DOHH2 (cell line): ENCODE measurements at regions not wholly inside any gene's neighbourhood (a gene's known extent, or its start where the extent isn't known, plus 50 kb on each side); places are given as distances from the start of the nearest gene placed in this dataset.

Experiments
- H3F3A ChIP-seq: fragments of 200-600 bp; sonication (generic), shearing (Covaris generic); 2 replicates; pipeline ENCODE4 v1.6.0; 2016; ENCODE audit warnings: antibody characterized with exemption, mild to moderate bottlenecking; ENCODE audit not compliant: control insufficient read depth, insufficient read depth
- H3K27ac ChIP-seq: fragments of 200-600 bp; sonication (generic); 2 replicates; pipeline ENCODE4 v1.5.1; 2014; ENCODE audit warnings: low read depth, mild to moderate bottlenecking, low read length, moderate library complexity
- H3K27me3 ChIP-seq: fragments of 200-600 bp; sonication (generic); 2 replicates; pipeline ENCODE4 v1.6.1; 2014; ENCODE audit warnings: mild to moderate bottlenecking, low read length, mixed read lengths; ENCODE audit not compliant: control insufficient read depth
- H3K36me3 ChIP-seq: fragments of 200-600 bp; sonication (generic); 2 replicates; pipeline ENCODE4 v1.6.1; 2014; ENCODE audit warnings: mild to moderate bottlenecking, low read length, moderate library complexity, mixed read lengths; ENCODE audit not compliant: control insufficient read depth
- H3K4me1 ChIP-seq: fragments of 200-600 bp; sonication (generic); 2 replicates; pipeline ENCODE4 v1.6.1; 2014; ENCODE audit warnings: mild to moderate bottlenecking, low read length, mixed read lengths; ENCODE audit not compliant: control insufficient read depth
- H3K4me2 ChIP-seq: fragments of 200-600 bp; sonication (generic); 2 replicates; pipeline ENCODE4 v1.6.0; 2014; ENCODE audit warnings: mild to moderate bottlenecking, low read length, moderate library complexity
- H3K4me3 ChIP-seq: fragments of 200-600 bp; sonication (generic); 2 replicates; pipeline ENCODE4 v1.5.1; 2014; ENCODE audit warnings: mild to moderate bottlenecking, low read length, mixed read lengths
- H3K79me2 ChIP-seq: fragments of 200-600 bp; sonication (generic); 2 replicates; pipeline ENCODE4 v1.6.1; 2014; ENCODE audit warnings: mild to moderate bottlenecking, low read length, mixed read lengths; ENCODE audit not compliant: control insufficient read depth
- H3K9me2 ChIP-seq: fragments of 200-600 bp; sonication (generic); replicated peaks from 2 replicates; pipeline ENCODE4 v1.6.1; 2014; ENCODE audit warnings: mild to moderate bottlenecking, low read length, mixed read lengths; ENCODE audit not compliant: control insufficient read depth
- H3K9me3 ChIP-seq: fragments of 200-600 bp; sonication (generic); 2 replicates; pipeline ENCODE4 v1.6.1; 2014; ENCODE audit warnings: antibody characterized with exemption, low read length, mixed read lengths; ENCODE audit not compliant: control insufficient read depth, insufficient read depth
- H4K20me1 ChIP-seq: fragments of 200-600 bp; sonication (generic); 2 replicates; pipeline ENCODE4 v1.6.0; 2014; ENCODE audit warnings: low read depth, mild to moderate bottlenecking, antibody characterized with exemption, low read length, moderate library complexity; ENCODE audit not compliant: control insufficient read depth, insufficient read depth
- CTCF ChIP-seq: fragments of 200-600 bp; sonication (generic); IDR thresholded peaks from one replicate; pipeline ENCODE4 v1.5.1; 2014; ENCODE audit warnings: antibody characterized with exemption, mild to moderate bottlenecking, low read depth, low read length; ENCODE audit not compliant: poor library complexity, severe bottlenecking
- EZH2phosphoT487 ChIP-seq: fragments of 200-600 bp; sonication (generic); IDR thresholded peaks from 2 replicates; pipeline ENCODE4 v1.6.1; 2017; ENCODE audit warnings: borderline replicate concordance, mild to moderate bottlenecking, antibody characterized with exemption, low read length, moderate library complexity, mixed read lengths

GRCh38 chr3:25910105-25910504 lies 120.2 kb downstream of the OXSM start:
- Histone ChIP-seq H3K27ac (no peak overlapping the region), H3K79me2 (no peaks in the 10 kb centered on the region), H3K9me2 (no peaks in the 10 kb centered on the region), H3K36me3 (no peaks in the 10 kb centered on the region), H3K4me2 (no peak overlapping the region), H3K4me1 (no peaks in the 10 kb centered on the region), H3F3A (no peaks in the 10 kb centered on the region), H3K9me3 (no peaks in the 10 kb centered on the region), H3K4me3 (no peak overlapping the region), H4K20me1 (no peaks in the 10 kb centered on the region), H3K27me3 (no peaks in the 10 kb centered on the region)
- TF ChIP-seq CTCF (no peak), EZH2phosphoT487 (no peak)

- TF ChIP-seq EZH2phosphoT487 (no peak), CTCF (peak; percentile 85)
- H4K20me1 ChIP-seq = no peaks in the 10 kb centered on the region
- no peak overlapping the region for H3K27ac ChIP-seq
- no peaks in the 10 kb centered on the region for H3F3A ChIP-seq
- H3K9me3 ChIP-seq = no peaks in the 10 kb centered on the region
- no peak overlapping the region for H3K4me3 ChIP-seq
- no peaks in the 10 kb centered on the region for H3K4me1 ChIP-seq
- H3K4me2 ChIP-seq = no peak overlapping the region
- H3K27me3 ChIP-seq = no peaks in the 10 kb centered on the region
- H3K9me2 ChIP-seq = no peaks in the 10 kb centered on the region
- no peaks in the 10 kb centered on the region for H3K36me3 ChIP-seq
- H3K79me2 ChIP-seq = no peaks in the 10 kb centered on the region
Measured at GRCh38 chr3:25910997-25911396, 121.1 kb downstream of the OXSM start.

DNA sequence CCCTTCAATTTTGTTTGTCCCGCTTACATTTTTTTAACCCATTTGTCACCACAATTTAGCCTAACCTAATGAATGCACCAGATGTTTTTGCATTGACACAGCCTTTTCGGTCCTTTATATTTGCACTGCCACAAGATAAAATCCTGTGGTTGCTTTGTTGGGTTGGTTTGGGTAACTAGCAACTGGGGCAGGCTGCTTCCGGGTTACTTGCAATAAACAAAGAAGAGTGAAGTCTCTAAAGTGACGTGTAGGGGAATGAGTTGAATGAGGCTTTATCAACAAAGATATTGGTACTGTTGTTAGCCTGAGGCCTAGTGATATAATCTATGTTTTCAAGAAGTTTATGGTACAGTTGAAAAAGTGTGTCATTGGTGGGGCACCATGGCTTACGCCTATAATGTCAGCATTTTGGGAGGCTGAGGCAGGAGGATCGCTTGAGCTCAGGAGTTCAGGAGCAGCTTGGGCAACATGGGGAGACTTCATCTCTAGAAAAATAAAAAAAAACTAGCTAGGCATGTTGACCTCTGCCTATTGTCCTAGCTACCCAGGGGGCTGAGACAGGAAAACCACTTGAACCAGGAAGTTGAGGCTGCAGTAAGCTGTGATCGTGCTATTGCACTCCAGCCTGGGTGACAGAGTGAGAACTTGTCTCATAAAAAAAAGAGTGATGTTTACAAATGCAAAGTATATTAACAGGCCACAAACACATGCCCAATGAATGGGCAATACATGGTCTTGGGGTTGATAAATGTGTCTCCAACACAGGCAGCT lies 121.8 kb downstream of the OXSM start:
- no peaks in the 10 kb centered on the region for H3K9me2 ChIP-seq
- H3K4me3 ChIP-seq = no peak overlapping the region
- H3K4me1 ChIP-seq = no peaks in the 10 kb centered on the region
- H3K9me3 ChIP-seq = no peaks in the 10 kb centered on the region
- no peak overlapping the region for H3K27ac ChIP-seq
- H3F3A ChIP-seq = no peaks in the 10 kb centered on the region
- no peak for TF ChIP-seq EZH2phosphoT487
- no peak for TF ChIP-seq CTCF
- H3K4me2 ChIP-seq = no peak overlapping the region
- H3K36me3 ChIP-seq = no peaks in the 10 kb centered on the region
- H3K27me3 ChIP-seq = no peaks in the 10 kb centered on the region
- no peaks in the 10 kb centered on the region for H3K79me2 ChIP-seq
- no peaks in the 10 kb centered on the region for H4K20me1 ChIP-seq
